ENCODE measurements at regions not wholly inside any gene's neighbourhood (a gene's known extent, or its start where the extent isn't known, plus 50 kb on each side); places are given as distances from the start of the nearest gene placed in this dataset.
A peak's percentile ranks its signal among the peaks of the same experiment; 100 is the strongest.

- H3K4me2 ChIP-seq (ENCODE audit: unreplicated experiment) = peak overlapping the region; percentile 76
- no peaks in the 10 kb centered on the region for H3K36me3 ChIP-seq (ENCODE audit: low read depth)
- H3K79me2 ChIP-seq (ENCODE audit: insufficient read depth) = no peaks in the 10 kb centered on the region
- 0 out of 2 replicates have a peak overlapping the region, but pooled peaks have one; percentile 28 for H3K4me3 ChIP-seq
- H3F3A ChIP-seq (ENCODE audit: insufficient read depth) = peaks cover 35% of the 10 kb centered on the region
- H3K9ac ChIP-seq = peak overlapping the region; percentile 62
- peaks cover 32% of the 10 kb centered on the region for H3K4me1 ChIP-seq (ENCODE audit: insufficient read depth)
- no peaks in the 10 kb centered on the region for H3K9me2 ChIP-seq (ENCODE audit: insufficient read depth)
- no peak for TF ChIP-seq EZH2 (IDR thresholded peaks at IDR 0.05; ENCODE audit: insufficient read depth, poor library complexity, severe bottlenecking)
- TF ChIP-seq EZH2phosphoT487 (IDR thresholded peaks at IDR 0.05; ENCODE audit: insufficient read depth, low read depth) = no peak
- H3K27me3 ChIP-seq (replicated peaks; ENCODE audit: insufficient read depth) = no peaks in the 10 kb centered on the region
- no peak overlapping the region for H2AFZ ChIP-seq
- H3K27ac ChIP-seq = peak overlapping the region; percentile 86
- no peaks in the 10 kb centered on the region for H4K20me1 ChIP-seq (ENCODE audit: insufficient read depth)
- H3K9me3 ChIP-seq (ENCODE audit: low read depth) = no peaks in the 10 kb centered on the region
- WGBS, 2 experiments (ENCODE audit: low coverage in 1 of 2, low lambda C conversion rate in 2 of 2, missing lambda C conversion rate in 2 of 2) = 23 to 26% methylated on average over 7 of the region's 7 CpGs
- DNase-seq = peak; percentile 96
- in situ Hi-C loops (cut with MboI) = no loop called here
These were observed 187.4 kb upstream of the TMEM72 start for GRCh38 chr10:44723619-44724325.

GRCh38 chr10:44724415-44725174 is 186.5 kb upstream of the TMEM72 start:
- peak overlapping the region; percentile 76 for H3K4me2 ChIP-seq (ENCODE audit: unreplicated experiment)
- peak; percentile 78 for DNase-seq
- no peaks in the 10 kb centered on the region for H4K20me1 ChIP-seq (ENCODE audit: insufficient read depth)
- peak overlapping the region; percentile 28 for H3K4me3 ChIP-seq
- WGBS, 2 experiments (ENCODE audit: low coverage in 1 of 2, low lambda C conversion rate in 2 of 2, missing lambda C conversion rate in 2 of 2) = 47 to 50% methylated on average over 6 of the region's 6 CpGs
- peak overlapping the region; percentile 62 for H3K9ac ChIP-seq
- no peaks in the 10 kb centered on the region for H3K36me3 ChIP-seq (ENCODE audit: low read depth)
- no peaks in the 10 kb centered on the region for H3K27me3 ChIP-seq (replicated peaks; ENCODE audit: insufficient read depth)
- TF ChIP-seq EZH2phosphoT487 (IDR thresholded peaks at IDR 0.05; ENCODE audit: insufficient read depth, low read depth) (no peak), EZH2 (IDR thresholded peaks at IDR 0.05; ENCODE audit: insufficient read depth, poor library complexity, severe bottlenecking) (no peak)
- no peaks in the 10 kb centered on the region for H3K79me2 ChIP-seq (ENCODE audit: insufficient read depth)
- H3K9me2 ChIP-seq (ENCODE audit: insufficient read depth) = no peaks in the 10 kb centered on the region
- H3K4me1 ChIP-seq (ENCODE audit: insufficient read depth) = peaks cover 32% of the 10 kb centered on the region
- H3K27ac ChIP-seq = peak overlapping the region; percentile 86
- H3F3A ChIP-seq (ENCODE audit: insufficient read depth) = peaks cover 35% of the 10 kb centered on the region
- in situ Hi-C loops (cut with MboI) = no loop called here
- H3K9me3 ChIP-seq (ENCODE audit: low read depth) = no peaks in the 10 kb centered on the region
- peak overlapping the region; percentile 20; the same call in 1 of the 2 replicates for H2AFZ ChIP-seq

- DNase-seq = peak; percentile 53
- no peak for TF ChIP-seq EZH2phosphoT487 (IDR thresholded peaks at IDR 0.05; ENCODE audit: insufficient read depth, low read depth)
- no peak for TF ChIP-seq EZH2 (IDR thresholded peaks at IDR 0.05; ENCODE audit: insufficient read depth, poor library complexity, severe bottlenecking)
- H3K9ac ChIP-seq = peak overlapping the region; percentile 62
- H3K9me3 ChIP-seq (ENCODE audit: low read depth) = no peaks in the 10 kb centered on the region
- peaks cover 32% of the 10 kb centered on the region for H3K4me1 ChIP-seq (ENCODE audit: insufficient read depth)
- no peaks in the 10 kb centered on the region for H3K36me3 ChIP-seq (ENCODE audit: low read depth)
- H3K4me2 ChIP-seq (ENCODE audit: unreplicated experiment) = peak overlapping the region; percentile 76
- peaks cover 35% of the 10 kb centered on the region for H3F3A ChIP-seq (ENCODE audit: insufficient read depth)
- no peaks in the 10 kb centered on the region for H3K79me2 ChIP-seq (ENCODE audit: insufficient read depth)
- no peak overlapping the region for H2AFZ ChIP-seq
- no peaks in the 10 kb centered on the region for H3K27me3 ChIP-seq (replicated peaks; ENCODE audit: insufficient read depth)
- peak overlapping the region; percentile 28 for H3K4me3 ChIP-seq
- in situ Hi-C loops (cut with MboI) = no loop called here
- WGBS, 2 experiments (ENCODE audit: low coverage in 1 of 2, low lambda C conversion rate in 2 of 2, missing lambda C conversion rate in 2 of 2) = 99 to 100% methylated on average over 2 of the region's 2 CpGs
- H4K20me1 ChIP-seq (ENCODE audit: insufficient read depth) = no peaks in the 10 kb centered on the region
- peak overlapping the region; percentile 86 for H3K27ac ChIP-seq
- no peaks in the 10 kb centered on the region for H3K9me2 ChIP-seq (ENCODE audit: insufficient read depth)
These were observed 185.7 kb upstream of the TMEM72 start for GRCh38 chr10:44725404-44725803.

- Histone ChIP-seq H3K4me3 (no peak overlapping the region), H3K27me3 (replicated peaks; ENCODE audit: insufficient read depth) (no peaks in the 10 kb centered on the region), H3K4me2 (ENCODE audit: unreplicated experiment) (no peak overlapping the region), H3K9me2 (ENCODE audit: insufficient read depth) (no peaks in the 10 kb centered on the region), H3K9ac (no peak overlapping the region), H3K79me2 (ENCODE audit: insufficient read depth) (no peaks in the 10 kb centered on the region), H3K27ac (no peak overlapping the region), H3F3A (ENCODE audit: insufficient read depth) (no peaks in the 10 kb centered on the region), H3K4me1 (ENCODE audit: insufficient read depth) (no peaks in the 10 kb centered on the region), H3K9me3 (ENCODE audit: low read depth) (no peaks in the 10 kb centered on the region), H2AFZ (no peak overlapping the region), H4K20me1 (ENCODE audit: insufficient read depth) (no peaks in the 10 kb centered on the region; the same call in 1 of the 2 replicates), H3K36me3 (ENCODE audit: low read depth) (no peaks in the 10 kb centered on the region)
- WGBS, 2 experiments (ENCODE audit: low coverage in 1 of 2, low lambda C conversion rate in 2 of 2, missing lambda C conversion rate in 2 of 2) = 92 to 96% methylated on average over 2 of the region's 2 CpGs
- DNase-seq = no peak
- in situ Hi-C loops (cut with MboI) = no loop called here
- TF ChIP-seq EZH2 (IDR thresholded peaks at IDR 0.05; ENCODE audit: insufficient read depth, poor library complexity, severe bottlenecking) (no peak), EZH2phosphoT487 (IDR thresholded peaks at IDR 0.05; ENCODE audit: insufficient read depth, low read depth) (no peak)
These were observed 179.9 kb upstream of the TMEM72 start for GRCh38 chr10:44731283-44731682.
